ENCODE measurements at regions not wholly inside any gene's neighbourhood (a gene's known extent, or its start where the extent isn't known, plus 50 kb on each side); places are given as distances from the start of the nearest gene placed in this dataset.
A peak's percentile ranks its signal among the peaks of the same experiment; 100 is the strongest.

DNA sequence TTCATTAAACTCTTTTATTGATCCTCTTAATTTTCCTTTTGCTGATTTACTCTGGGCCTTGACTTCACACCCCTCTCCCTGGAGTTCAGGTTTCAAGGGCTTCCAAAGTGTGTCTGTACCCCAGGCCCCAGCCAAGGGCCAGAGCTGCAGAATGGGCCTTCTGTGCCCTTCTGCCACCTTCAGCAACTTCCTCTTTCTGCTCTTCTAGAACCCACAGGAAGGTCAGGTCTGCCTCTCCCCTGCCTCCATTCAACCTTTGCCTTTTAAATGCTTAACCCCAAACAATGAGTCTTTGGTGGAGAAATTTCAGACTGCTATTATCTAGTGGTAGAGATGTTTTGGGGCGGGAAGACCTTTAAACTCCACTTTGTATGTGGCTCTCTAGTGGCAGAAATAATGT, 63.1 kb downstream of the TSN start:
- Histone ChIP-seq H3K18ac (ENCODE audit: low read length) (no peak overlapping the region), H3K14ac (ENCODE audit: low read length) (no peak overlapping the region), H2AFZ (ENCODE audit: low read length) (no peak overlapping the region)

DNA sequence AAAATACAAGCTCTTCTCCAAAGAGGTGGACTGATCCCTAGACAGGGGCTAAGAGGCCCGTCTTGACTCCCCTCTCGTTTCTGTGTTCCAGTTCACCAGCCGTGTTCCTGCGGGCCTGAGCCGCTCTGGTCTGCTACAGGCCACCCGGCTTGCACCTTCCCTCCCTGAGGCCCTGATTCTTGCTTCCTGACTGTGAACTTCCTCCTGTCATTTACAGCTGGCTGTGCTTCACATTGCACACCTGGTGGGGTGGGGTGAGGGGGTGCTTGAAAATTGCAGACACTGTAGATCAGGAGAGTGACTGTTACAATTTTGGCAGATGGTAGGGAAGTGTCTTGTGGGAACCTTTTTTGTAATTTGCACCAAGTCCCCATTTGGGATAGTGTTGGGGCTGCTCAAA, 64.4 kb downstream of the TSN start:
- Histone ChIP-seq H3K18ac (ENCODE audit: low read length) (peak overlapping the region; percentile 6), H2BK15ac (ENCODE audit: low read length) (no peak overlapping the region), H3K4ac (ENCODE audit: low read length) (no peak overlapping the region), H3K9ac (ENCODE audit: low read depth, low read length, poor library complexity) (no peak overlapping the region), H3K4me3 (ENCODE audit: low read length in 2 of 2) (no peak overlapping the region), H2AK5ac (ENCODE audit: low read depth, low read length) (no peak overlapping the region), H2BK120ac (ENCODE audit: low read depth, low read length) (no peak overlapping the region), H3K27me3 (ENCODE audit: control insufficient read depth in 3 of 3, insufficient read depth in 3 of 3, low read depth in 1 of 3, low read length in 3 of 3) (no peaks in the 10 kb centered on the region), H2BK12ac (ENCODE audit: low read length) (no peak overlapping the region), H3K4me1 (ENCODE audit: control insufficient read depth in 2 of 2, insufficient read depth in 1 of 2, low read depth in 1 of 2, low read length in 2 of 2) (peaks cover 0 to 12% of the 10 kb centered on the region in 2 donors), H3K23ac (ENCODE audit: low read depth, low read length, poor library complexity) (no peak overlapping the region), H2AFZ (ENCODE audit: low read length) (no peak overlapping the region), H4K91ac (ENCODE audit: low read depth, low read length, poor library complexity) (no peak overlapping the region), H2BK5ac (ENCODE audit: low read length) (no peak overlapping the region), H3K9me3 (replicated peaks in 1 of 2; ENCODE audit: control insufficient read depth in 2 of 2, insufficient read depth in 1 of 2, low read depth in 1 of 2, low read length in 2 of 2) (peaks cover 0 to 8% of the 10 kb centered on the region in 2 donors), H3K27ac (replicated peaks; ENCODE audit: low read length) (no peak overlapping the region), H3K79me1 (ENCODE audit: low read depth, low read length) (no peaks in the 10 kb centered on the region), H3K14ac (ENCODE audit: low read length) (no peak overlapping the region), H3K4me2 (ENCODE audit: insufficient read depth, low read length, poor library complexity, severe bottlenecking) (no peak overlapping the region), H3K36me3 (replicated peaks in 1 of 2; ENCODE audit: control insufficient read depth in 2 of 2, insufficient read depth in 2 of 2, low read length in 2 of 2) (peaks cover 0 to 3% of the 10 kb centered on the region in 2 donors), H4K8ac (ENCODE audit: low read depth, low read length) (no peak overlapping the region)
- WGBS, 2 donors (ENCODE audit: extremely low coverage in 2 of 2, insufficient read length in 2 of 2, insufficient replicate concordance in 1 of 2): no CpG with 5 or more reads among the region's 6 CpGs
- DNase-seq (ENCODE audit: low spot score): no peak

More for the DNA sequence above, 63.1 kb downstream of the TSN start:
- H3K4me3 ChIP-seq (ENCODE audit: low read length in 2 of 2): no peak overlapping the region
- H3K27me3 ChIP-seq (ENCODE audit: control insufficient read depth in 3 of 3, insufficient read depth in 3 of 3, low read depth in 1 of 3, low read length in 3 of 3): no peaks in the 10 kb centered on the region
- no peak overlapping the region for H2BK12ac ChIP-seq (ENCODE audit: low read length)
- no CpG with 5 or more reads among the region's 1 CpG for WGBS, 2 donors (ENCODE audit: extremely low coverage in 2 of 2, insufficient read length in 2 of 2, insufficient replicate concordance in 1 of 2)
- H3K4me2 ChIP-seq (ENCODE audit: insufficient read depth, low read length, poor library complexity, severe bottlenecking): no peak overlapping the region
- H4K91ac ChIP-seq (ENCODE audit: low read depth, low read length, poor library complexity): no peak overlapping the region
- H2BK5ac ChIP-seq (ENCODE audit: low read length): no peak overlapping the region
- peaks cover 0 to 12% of the 10 kb centered on the region in 2 donors for H3K4me1 ChIP-seq (ENCODE audit: control insufficient read depth in 2 of 2, insufficient read depth in 1 of 2, low read depth in 1 of 2, low read length in 2 of 2)
- peaks cover 0 to 8% of the 10 kb centered on the region in 2 donors for H3K9me3 ChIP-seq (replicated peaks in 1 of 2; ENCODE audit: control insufficient read depth in 2 of 2, insufficient read depth in 1 of 2, low read depth in 1 of 2, low read length in 2 of 2)
- no peak overlapping the region for H2AK5ac ChIP-seq (ENCODE audit: low read depth, low read length)
- H4K8ac ChIP-seq (ENCODE audit: low read depth, low read length): no peak overlapping the region
- no peak overlapping the region for H2BK120ac ChIP-seq (ENCODE audit: low read depth, low read length)
- peaks cover 0 to 3% of the 10 kb centered on the region in 2 donors for H3K36me3 ChIP-seq (replicated peaks in 1 of 2; ENCODE audit: control insufficient read depth in 2 of 2, insufficient read depth in 2 of 2, low read length in 2 of 2)
- no peak overlapping the region for H3K27ac ChIP-seq (replicated peaks; ENCODE audit: low read length)
- no peak overlapping the region for H3K23ac ChIP-seq (ENCODE audit: low read depth, low read length, poor library complexity)
- DNase-seq (ENCODE audit: low spot score): no peak
- H3K4ac ChIP-seq (ENCODE audit: low read length): no peak overlapping the region
- H2BK15ac ChIP-seq (ENCODE audit: low read length): no peak overlapping the region
- no peak overlapping the region for H3K9ac ChIP-seq (ENCODE audit: low read depth, low read length, poor library complexity)
- H3K79me1 ChIP-seq (ENCODE audit: low read depth, low read length): no peaks in the 10 kb centered on the region

DNA sequence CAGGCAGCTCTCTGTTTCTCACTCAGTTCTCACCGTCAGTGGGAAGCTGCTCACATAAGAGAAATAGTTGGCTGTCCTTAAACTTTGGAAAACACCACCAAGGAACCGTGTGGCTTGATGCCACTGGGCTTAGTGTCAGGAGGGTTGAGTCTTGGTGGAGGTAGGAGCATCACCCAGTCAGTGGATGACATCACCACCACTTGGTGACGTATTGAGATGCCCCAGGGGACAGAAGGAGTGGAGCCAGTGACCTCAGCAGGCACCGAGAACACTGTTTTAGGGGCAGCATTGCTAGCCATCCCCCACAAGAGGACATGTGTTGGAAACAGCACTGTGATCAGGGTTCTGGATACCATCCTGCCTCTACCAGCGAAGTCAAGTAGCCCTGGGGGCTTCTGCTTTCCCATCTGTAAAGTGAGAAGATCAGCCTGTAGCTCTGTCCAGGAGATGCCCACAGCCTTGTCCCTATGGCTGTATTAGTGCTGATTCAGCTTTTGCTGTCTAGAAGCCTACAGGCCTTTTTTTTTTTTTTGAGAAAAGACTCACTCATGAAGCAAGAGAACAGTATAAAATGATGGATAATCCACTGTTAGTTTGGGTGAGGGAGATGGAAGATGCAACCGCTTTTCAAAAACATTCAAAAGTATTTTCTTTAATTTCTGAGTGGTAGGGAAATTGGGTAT, 66.2 kb downstream of the TSN start:
- peaks cover 0 to 8% of the 10 kb centered on the region in 2 donors for H3K9me3 ChIP-seq (replicated peaks in 1 of 2; ENCODE audit: control insufficient read depth in 2 of 2, insufficient read depth in 1 of 2, low read depth in 1 of 2, low read length in 2 of 2)
- no peak overlapping the region for H3K4me3 ChIP-seq (ENCODE audit: low read length in 2 of 2)
- H4K91ac ChIP-seq (ENCODE audit: low read depth, low read length, poor library complexity): no peak overlapping the region
- WGBS, 2 donors (ENCODE audit: extremely low coverage in 2 of 2, insufficient read length in 2 of 2, insufficient replicate concordance in 1 of 2): no CpG with 5 or more reads among the region's 6 CpGs
- H3K27me3 ChIP-seq (ENCODE audit: control insufficient read depth in 3 of 3, insufficient read depth in 3 of 3, low read depth in 1 of 3, low read length in 3 of 3): peaks cover 0 to 2% (median 0%) of the 10 kb centered on the region in 3 experiments
- H4K8ac ChIP-seq (ENCODE audit: low read depth, low read length): no peak overlapping the region
- H3K4me2 ChIP-seq (ENCODE audit: insufficient read depth, low read length, poor library complexity, severe bottlenecking): no peak overlapping the region
- H3K9ac ChIP-seq (ENCODE audit: low read depth, low read length, poor library complexity): no peak overlapping the region
- H3K23ac ChIP-seq (ENCODE audit: low read depth, low read length, poor library complexity): no peak overlapping the region
- no peak overlapping the region for H3K4ac ChIP-seq (ENCODE audit: low read length)
- DNase-seq (ENCODE audit: low spot score): no peak
- H2AK5ac ChIP-seq (ENCODE audit: low read depth, low read length): no peak overlapping the region
- H2BK12ac ChIP-seq (ENCODE audit: low read length): no peak overlapping the region
- peaks cover 0 to 3% of the 10 kb centered on the region in 2 donors for H3K36me3 ChIP-seq (replicated peaks in 1 of 2; ENCODE audit: control insufficient read depth in 2 of 2, insufficient read depth in 2 of 2, low read length in 2 of 2)
- peak overlapping the region; percentile 20 for H3K18ac ChIP-seq (ENCODE audit: low read length)
- H2BK5ac ChIP-seq (ENCODE audit: low read length): no peak overlapping the region
- no peak overlapping the region for H2BK120ac ChIP-seq (ENCODE audit: low read depth, low read length)
- no peak overlapping the region for H3K27ac ChIP-seq (replicated peaks; ENCODE audit: low read length)
- peaks cover 0 to 5% of the 10 kb centered on the region in 2 donors for H3K4me1 ChIP-seq (ENCODE audit: control insufficient read depth in 2 of 2, insufficient read depth in 1 of 2, low read depth in 1 of 2, low read length in 2 of 2)
- H2AFZ ChIP-seq (ENCODE audit: low read length): no peak overlapping the region
- no peaks in the 10 kb centered on the region for H3K79me1 ChIP-seq (ENCODE audit: low read depth, low read length)
- H2BK15ac ChIP-seq (ENCODE audit: low read length): peak overlapping the region; percentile 13
- H3K14ac ChIP-seq (ENCODE audit: low read length): no peak overlapping the region

DNA sequence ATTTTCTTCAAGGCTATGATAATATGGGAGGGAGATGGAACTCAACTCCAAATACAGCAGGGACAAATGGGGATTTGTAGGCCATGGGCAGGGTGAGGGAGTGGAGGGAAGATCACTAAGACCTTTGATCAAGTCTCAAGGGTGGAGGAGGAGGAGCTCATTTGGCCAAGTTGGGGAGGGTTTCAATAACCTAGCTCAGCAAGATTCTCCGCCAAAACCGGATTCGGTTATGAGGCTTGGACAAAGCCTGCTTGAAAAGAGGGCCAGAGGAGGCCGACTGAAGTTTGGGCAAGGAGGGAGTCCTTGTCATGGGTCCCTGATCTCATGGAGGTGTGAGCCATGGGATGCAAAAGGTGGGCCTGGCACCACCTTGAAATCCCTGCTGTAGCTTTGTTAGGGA, 68.8 kb downstream of the TSN start:
- H2BK5ac ChIP-seq (ENCODE audit: low read length): no peak overlapping the region
- H2AK5ac ChIP-seq (ENCODE audit: low read depth, low read length): no peak overlapping the region
- H3K27me3 ChIP-seq (ENCODE audit: control insufficient read depth in 3 of 3, insufficient read depth in 3 of 3, low read depth in 1 of 3, low read length in 3 of 3): peaks cover 0 to 2% (median 0%) of the 10 kb centered on the region in 3 experiments
- H2BK12ac ChIP-seq (ENCODE audit: low read length): no peak overlapping the region
- WGBS, 2 donors (ENCODE audit: extremely low coverage in 2 of 2, insufficient read length in 2 of 2, insufficient replicate concordance in 1 of 2): no CpG with 5 or more reads among the region's 4 CpGs
- H2BK120ac ChIP-seq (ENCODE audit: low read depth, low read length): no peak overlapping the region
- no peak overlapping the region for H3K4me3 ChIP-seq (ENCODE audit: low read length in 2 of 2)
- no peak overlapping the region for H2AFZ ChIP-seq (ENCODE audit: low read length)
- H2BK15ac ChIP-seq (ENCODE audit: low read length): no peak overlapping the region
- no peak overlapping the region for H3K23ac ChIP-seq (ENCODE audit: low read depth, low read length, poor library complexity)
- H3K9me3 ChIP-seq (replicated peaks in 1 of 2; ENCODE audit: control insufficient read depth in 2 of 2, insufficient read depth in 1 of 2, low read depth in 1 of 2, low read length in 2 of 2): peaks cover 0 to 4% of the 10 kb centered on the region in 2 donors
- no peak overlapping the region for H3K18ac ChIP-seq (ENCODE audit: low read length)
- H4K8ac ChIP-seq (ENCODE audit: low read depth, low read length): no peak overlapping the region
- H3K4me1 ChIP-seq (ENCODE audit: control insufficient read depth in 2 of 2, insufficient read depth in 1 of 2, low read depth in 1 of 2, low read length in 2 of 2): no peaks in the 10 kb centered on the region
- no peak for DNase-seq (ENCODE audit: low spot score)
- H3K14ac ChIP-seq (ENCODE audit: low read length): no peak overlapping the region
- H4K91ac ChIP-seq (ENCODE audit: low read depth, low read length, poor library complexity): no peak overlapping the region
- H3K36me3 ChIP-seq (replicated peaks in 1 of 2; ENCODE audit: control insufficient read depth in 2 of 2, insufficient read depth in 2 of 2, low read length in 2 of 2): peaks cover 0 to 3% of the 10 kb centered on the region in 2 donors
- H3K4me2 ChIP-seq (ENCODE audit: insufficient read depth, low read length, poor library complexity, severe bottlenecking): no peak overlapping the region
- no peaks in the 10 kb centered on the region for H3K79me1 ChIP-seq (ENCODE audit: low read depth, low read length)
- H3K9ac ChIP-seq (ENCODE audit: low read depth, low read length, poor library complexity): no peak overlapping the region
- no peak overlapping the region for H3K4ac ChIP-seq (ENCODE audit: low read length)
- no peak overlapping the region for H3K27ac ChIP-seq (replicated peaks; ENCODE audit: low read length)

All from neuronal stem cell (in vitro differentiated cells).